PC-9 (cell line): ENCODE measurements at regions not wholly inside any gene's neighbourhood (a gene's known extent, or its start where the extent isn't known, plus 50 kb on each side); places are given as distances from the start of the nearest gene placed in this dataset.

Source experiments
- BruUV-seq: library from RNA; stranded (reverse); fragments of 400-500 nt; replicated peaks from 2 replicates; lab custom pipeline; 2021; lab: Mats Ljungman, UMichigan
- CTCF ChIA-PET: fragments of 300-600 bp; sonication (Branson Sonifier 250); formaldehyde crosslinking; loops from one replicate; lab custom pipeline; 2022; ENCODE audit warnings: antibody characterized with exemption; lab: Charles Lee
- POLR2A ChIA-PET: fragments of 300-600 bp; sonication (Branson Sonifier 250); formaldehyde crosslinking; loops from one replicate; lab custom pipeline; 2022; ENCODE audit warnings: antibody characterized with exemption; ENCODE audit not compliant: unreplicated experiment; lab: Charles Lee
- DNase-seq, 2 experiments: peaks; one replicate each; pipeline versions ENCODE4 v3.0.0 to v3.0.0-alpha.2; 2015 to 2022; ENCODE audit warnings: mixed read lengths in 1 of 2
- H2AFZ ChIP-seq: fragments of 200-600 bp; sonication (generic); 2 replicates; pipeline ENCODE4 v1.8.1; 2017; ENCODE audit warnings: antibody characterized with exemption
- H3F3A ChIP-seq: fragments of 200-600 bp; sonication (generic); 2 replicates; pipeline ENCODE4 v1.8.1; 2017; ENCODE audit warnings: antibody characterized with exemption, mild to moderate bottlenecking, low read depth; ENCODE audit not compliant: insufficient read depth
- H3K27ac ChIP-seq: fragments of 200-600 bp; sonication (generic); 2 replicates; pipeline ENCODE4 v1.6.1; 2016; ENCODE audit warnings: mixed run types
- H3K27me3 ChIP-seq: fragments of 200-600 bp; sonication (generic); 2 replicates; pipeline ENCODE4 v1.6.1; 2016; ENCODE audit warnings: low read depth, mixed run types; ENCODE audit not compliant: insufficient read depth
- H3K36me3 ChIP-seq: fragments of 200-600 bp; sonication (generic); 2 replicates; pipeline ENCODE4 v1.6.1; 2016; ENCODE audit warnings: low read depth, mixed run types
- H3K4me1 ChIP-seq: fragments of 200-600 bp; sonication (generic); replicated peaks from 2 replicates; pipeline ENCODE4 v1.6.1; 2016; ENCODE audit warnings: mixed run types; ENCODE audit not compliant: insufficient read depth
- H3K4me2 ChIP-seq: fragments of 200-600 bp; sonication (generic); 2 replicates; pipeline ENCODE4 v1.6.1; 2017; ENCODE audit warnings: mixed run types
- H3K4me3 ChIP-seq: fragments of 200-600 bp; sonication (generic); 2 replicates; pipeline ENCODE4 v1.6.1; 2016; ENCODE audit warnings: mixed run types
- H3K79me2 ChIP-seq: fragments of 200-600 bp; sonication (generic); 2 replicates; pipeline ENCODE4 v1.6.1; 2017; ENCODE audit warnings: low read depth, mixed run types
- H3K9me2 ChIP-seq: fragments of 200-600 bp; sonication (generic); 2 replicates; pipeline ENCODE4 v1.8.1; 2017; ENCODE audit warnings: mild to moderate bottlenecking; ENCODE audit not compliant: insufficient read depth
- H3K9me3 ChIP-seq: fragments of 200-600 bp; sonication (generic); 2 replicates; pipeline ENCODE4 v1.8.1; 2016; ENCODE audit warnings: low read depth; ENCODE audit not compliant: insufficient read depth
- H4K20me1 ChIP-seq: fragments of 200-600 bp; sonication (generic); 2 replicates; pipeline ENCODE4 v1.8.1; 2017; ENCODE audit not compliant: insufficient read depth
- CTCF ChIP-seq: fragments of 200-600 bp; sonication (generic); conservative IDR thresholded peaks from 2 replicates; pipeline ENCODE4 v1.6.1; 2017; ENCODE audit warnings: mixed run types, antibody characterized with exemption, mild to moderate bottlenecking, moderate library complexity
- EZH2 ChIP-seq: fragments of 200-600 bp; sonication (generic); IDR thresholded peaks from 2 replicates; pipeline ENCODE4 v1.8.0; 2017; ENCODE audit warnings: antibody characterized with exemption, low read depth
- intact Hi-C: fragments of 100-400 bp; cut with micrococcal nuclease; formaldehyde crosslinking; loops from one replicate; pipeline ENCODE4 v1.10.0; 2022; ENCODE audit not compliant: unreplicated experiment

DNA sequence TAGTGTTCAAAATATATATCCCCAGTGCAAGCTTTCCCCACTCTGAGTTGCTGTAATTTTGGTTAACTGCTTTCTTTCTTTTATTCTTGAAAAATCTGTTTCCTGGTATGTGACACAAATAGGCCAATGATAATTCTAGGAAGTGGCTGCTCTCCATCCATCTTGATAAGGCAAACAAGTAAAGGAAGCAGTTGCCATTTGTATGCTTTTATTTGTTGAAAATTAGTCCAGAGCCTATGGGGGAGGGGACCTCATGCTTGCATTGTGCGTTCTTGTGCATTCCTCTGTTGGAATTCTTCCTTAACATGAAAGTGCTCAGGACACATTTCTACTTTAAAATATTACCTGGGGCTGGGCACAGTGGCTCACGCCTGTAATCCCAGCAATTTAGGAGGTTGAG, 111.2 kb upstream of the FSHR start:
- POLR2A ChIA-PET: no interaction called here
- no peak overlapping the region for H2AFZ ChIP-seq
- no TSS peak for BruUV-seq
- H3K79me2 ChIP-seq: no peaks in the 10 kb centered on the region
- H3F3A ChIP-seq: no peaks in the 10 kb centered on the region
- H3K4me1 ChIP-seq: no peaks in the 10 kb centered on the region
- intact Hi-C loops: no loop called here
- TF ChIP-seq CTCF (no peak), EZH2 (no peak)
- no peak overlapping the region for H3K27ac ChIP-seq
- H3K9me2 ChIP-seq: peaks cover 4% of the 10 kb centered on the region; the same call in 1 of the 2 replicates
- no peak overlapping the region for H3K4me3 ChIP-seq
- no peak for DNase-seq
- no peak overlapping the region for H3K4me2 ChIP-seq
- no peaks in the 10 kb centered on the region for H3K36me3 ChIP-seq
- no peaks in the 10 kb centered on the region for H4K20me1 ChIP-seq
- peaks cover 22% of the 10 kb centered on the region; the same call in 1 of the 2 replicates for H3K27me3 ChIP-seq
- H3K9me3 ChIP-seq: no peaks in the 10 kb centered on the region
- CTCF ChIA-PET: no interaction called here

- POLR2A ChIA-PET: no interaction called here
- intact Hi-C loops: no loop called here
Observed at GRCh38 chr2:49262801-49263560, 108.7 kb upstream of the FSHR start.

DNA sequence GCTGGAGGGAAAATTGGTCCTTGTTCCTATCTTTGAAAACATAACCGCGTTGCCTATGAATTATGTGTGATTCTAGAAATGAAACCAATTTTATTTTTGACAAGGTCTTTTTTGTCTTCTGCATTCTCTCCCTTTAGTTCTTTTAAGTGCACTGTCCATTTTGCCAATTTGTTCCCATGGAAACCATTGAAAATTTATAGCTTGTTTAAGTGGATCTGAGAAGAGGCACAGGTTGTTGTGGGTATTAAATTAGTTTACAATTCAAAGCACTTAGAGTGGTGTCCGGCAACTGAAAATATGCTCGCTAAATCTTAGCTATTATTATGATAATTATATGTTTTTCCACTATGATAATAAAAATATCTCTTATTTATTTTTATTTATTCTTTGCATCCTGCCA, 107.5 kb upstream of the FSHR start:
- ChIA-PET POLR2A (no interaction called here), CTCF (no interaction called here)
- Histone ChIP-seq H3F3A (no peaks in the 10 kb centered on the region), H3K4me2 (no peak overlapping the region), H2AFZ (no peak overlapping the region), H3K27ac (no peak overlapping the region), H3K4me3 (no peak overlapping the region), H3K9me3 (no peaks in the 10 kb centered on the region), H3K79me2 (no peaks in the 10 kb centered on the region), H3K36me3 (no peaks in the 10 kb centered on the region), H3K27me3 (peaks cover 22% of the 10 kb centered on the region; the same call in 1 of the 2 replicates), H4K20me1 (no peaks in the 10 kb centered on the region), H3K4me1 (no peaks in the 10 kb centered on the region), H3K9me2 (no peaks in the 10 kb centered on the region; the same call in 1 of the 2 replicates)
- BruUV-seq: no TSS peak
- intact Hi-C loops: no loop called here
- TF ChIP-seq CTCF: no peak
- no peak for TF ChIP-seq EZH2
- no peak for DNase-seq

More at GRCh38 chr2:49262801-49263560, 108.7 kb upstream of the FSHR start:
- no peak overlapping the region for H3K4me2 ChIP-seq
- H4K20me1 ChIP-seq: no peaks in the 10 kb centered on the region
- H3F3A ChIP-seq: no peaks in the 10 kb centered on the region
- no TSS peak for BruUV-seq
- no peaks in the 10 kb centered on the region for H3K36me3 ChIP-seq
- TF ChIP-seq EZH2: no peak
- no peak for TF ChIP-seq CTCF
- CTCF ChIA-PET: no interaction called here
- no peaks in the 10 kb centered on the region for H3K79me2 ChIP-seq
- no peaks in the 10 kb centered on the region; the same call in 1 of the 2 replicates for H3K9me2 ChIP-seq
- no peaks in the 10 kb centered on the region for H3K9me3 ChIP-seq
- H3K4me3 ChIP-seq: no peak overlapping the region
- no peaks in the 10 kb centered on the region for H3K4me1 ChIP-seq
- DNase-seq: no peak
- H3K27me3 ChIP-seq: peaks cover 22% of the 10 kb centered on the region; the same call in 1 of the 2 replicates
- H3K27ac ChIP-seq: no peak overlapping the region
- H2AFZ ChIP-seq: no peak overlapping the region
